ENCODE measurements at regions not wholly inside any gene's neighbourhood (a gene's known extent, or its start where the extent isn't known, plus 50 kb on each side); places are given as distances from the start of the nearest gene placed in this dataset.

- TF ChIP-seq CHD1 (IDR thresholded peaks at IDR 0.05; ENCODE audit: low read depth, low read length): no peak
- TF ChIP-seq NFE2L2 (IDR thresholded peaks at IDR 0.05; ENCODE audit: low read depth, low read length): no peak
- no peak for TF ChIP-seq MAFK (IDR thresholded peaks at IDR 0.05; ENCODE audit: low read depth, low read length)
- no peak for TF ChIP-seq FOS (IDR thresholded peaks at IDR 0.05; ENCODE audit: low read depth, low read length)
- TF ChIP-seq RFX5 (IDR thresholded peaks at IDR 0.05; ENCODE audit: low read depth, low read length): no peak
- TF ChIP-seq ELK1 (IDR thresholded peaks at IDR 0.05; ENCODE audit: borderline replicate concordance, low read depth, low read length): no peak
- no peak for TF ChIP-seq RAD21 (IDR thresholded peaks at IDR 0.05; ENCODE audit: low read length)
- no peak overlapping the region; the same call in 1 of the 2 replicates for H3K4me2 ChIP-seq (ENCODE audit: low read depth, low read length)
- CTCF ChIA-PET: no interaction called here
Measured at GRCh38 chr11:80136991-80137390, 696.2 kb upstream of the TENM4 start.

More at GRCh38 chr11:80136991-80137390, 696.2 kb upstream of the TENM4 start:
- Histone ChIP-seq H2BK5ac (ENCODE audit: low read depth, low read length, poor library complexity, severe bottlenecking) (no peak overlapping the region), H2BK15ac (ENCODE audit: low read depth, low read length) (no peak overlapping the region), H3K27me3 (ENCODE audit: control insufficient read depth, insufficient read depth, low read length) (peaks cover 1% of the 10 kb centered on the region; the same call in 1 of the 2 replicates), H2AFZ (replicated peaks; ENCODE audit: low read length, poor library complexity) (no peak overlapping the region), H3K9ac (ENCODE audit: low read depth, low read length) (no peak overlapping the region), H3K23ac (ENCODE audit: low read depth, low read length) (no peak overlapping the region), H3K56ac (ENCODE audit: extremely low read depth, insufficient read depth, low read length) (no peak overlapping the region), H3K14ac (replicated peaks; ENCODE audit: low read depth, low read length) (no peak overlapping the region), H3K4me3 (ENCODE audit: insufficient read depth, low read depth, low read length) (no peak overlapping the region), H4K5ac (ENCODE audit: low read depth, low read length) (no peak overlapping the region), H2AK5ac (ENCODE audit: low read depth, low read length) (no peak overlapping the region), H3K4ac (ENCODE audit: low read depth, low read length) (no peak overlapping the region), H4K91ac (ENCODE audit: insufficient read depth, low read depth, low read length) (no peak overlapping the region), H4K20me1 (ENCODE audit: insufficient read depth, low read length) (no peaks in the 10 kb centered on the region), H3K27ac (ENCODE audit: insufficient read depth, low read length) (no peak overlapping the region), H3K4me1 (ENCODE audit: control insufficient read depth, insufficient read depth, low read length) (0 out of 2 replicates have a peak, but pooled peaks cover 2% of the 10 kb centered on the region), H3K36me3 (ENCODE audit: control insufficient read depth, insufficient read depth, low read length) (no peaks in the 10 kb centered on the region), H2AK9ac (replicated peaks; ENCODE audit: low read depth, low read length, poor library complexity) (no peak overlapping the region), H2BK120ac (ENCODE audit: low read depth, low read length) (no peak overlapping the region), H3K18ac (ENCODE audit: low read depth, low read length) (peak overlapping the region; percentile 38; the same call in 1 of the 2 replicates), H4K8ac (ENCODE audit: low read depth in 2 of 2, low read length in 2 of 2) (no peak overlapping the region), H3K79me1 (ENCODE audit: low read depth in 1 of 2, low read length in 2 of 2) (no peaks in the 10 kb centered on the region), H2BK20ac (ENCODE audit: low read depth, low read length) (no peak overlapping the region), H3K9me1 (ENCODE audit: insufficient read depth, low read length) (no peaks in the 10 kb centered on the region), H3K9me3 (ENCODE audit: control insufficient read depth, insufficient read depth, low read length) (no peaks in the 10 kb centered on the region)
- POLR2A ChIA-PET (ENCODE audit: unreplicated experiment): no interaction called here
- DNase-seq (no peak), ATAC-seq (ENCODE audit: low read depth) (no peak)
- intact Hi-C loops (cut with micrococcal nuclease) (no loop called here), in situ Hi-C loops (cut with MboI; ENCODE audit: low sequenced_read_pairs) (no loop called here), dilution Hi-C loops (cut with HindIII; ENCODE audit: low sequenced_read_pairs, unreplicated experiment) (no loop called here)
- no CpG with 5 or more reads among the region's 3 CpGs for WGBS, 2 experiments (ENCODE audit: extremely low coverage in 2 of 2, insufficient read length in 1 of 2)
- no TSS peak for BruUV-seq (replicated peaks)
